Thoracic aorta (tissue), 2 donors: ENCODE measurements at regions not wholly inside any gene's neighbourhood (a gene's known extent, or its start where the extent isn't known, plus 50 kb on each side); places are given as distances from the start of the nearest gene placed in this dataset.

ENCODE experiments used
- ATAC-seq: fragments of 150-250 bp; one replicate; pipeline ENCODE4 v1.8.0; 2017; ENCODE audit warnings: low read depth; ENCODE audit not compliant: insufficient number of reproducible peaks, low FRiP score
- DNase-seq: peaks from one replicate; pipeline ENCODE4 v3.0.0-alpha.2; 2020; ENCODE audit warnings: low spot score
- H3K27ac ChIP-seq, 2 donors: fragments of 200-600 bp; sonication (generic); 1 replicate in 1 of 2; 2 replicates in 1 of 2; pipeline ENCODE4 v1.5.1; 2016; ENCODE audit warnings: mild to moderate bottlenecking in 2 of 2, moderate library complexity in 2 of 2
- H3K27me3 ChIP-seq: fragments of 200-600 bp; sonication (generic); replicated peaks from 2 replicates; pipeline ENCODE4 v1.6.0; 2016; ENCODE audit warnings: mild to moderate bottlenecking; ENCODE audit not compliant: insufficient read depth
- H3K36me3 ChIP-seq: fragments of 200-600 bp; sonication (generic); one replicate; pipeline ENCODE4 v1.5.1; 2016
- H3K4me1 ChIP-seq, 2 donors: fragments of 200-600 bp; sonication (generic); 1 replicate in 1 of 2; 2 replicates in 1 of 2; pipeline versions ENCODE4 v1.5.1 to v1.6.0; 2016; ENCODE audit warnings: low read depth in 2 of 2, mild to moderate bottlenecking in 1 of 2; ENCODE audit not compliant: control insufficient read depth in 1 of 2
- H3K4me3 ChIP-seq: fragments of 200-600 bp; sonication (generic); 2 replicates; pipeline ENCODE4 v1.5.1; 2016; ENCODE audit warnings: mild to moderate bottlenecking
- H3K9me3 ChIP-seq: fragments of 200-600 bp; sonication (generic); 2 replicates; pipeline ENCODE4 v1.5.1; 2016
- CTCF ChIP-seq: fragments of 200-600 bp; sonication (generic); IDR thresholded peaks from one replicate; pipeline ENCODE4 v1.5.1; 2019; ENCODE audit warnings: antibody characterized with exemption

DNA sequence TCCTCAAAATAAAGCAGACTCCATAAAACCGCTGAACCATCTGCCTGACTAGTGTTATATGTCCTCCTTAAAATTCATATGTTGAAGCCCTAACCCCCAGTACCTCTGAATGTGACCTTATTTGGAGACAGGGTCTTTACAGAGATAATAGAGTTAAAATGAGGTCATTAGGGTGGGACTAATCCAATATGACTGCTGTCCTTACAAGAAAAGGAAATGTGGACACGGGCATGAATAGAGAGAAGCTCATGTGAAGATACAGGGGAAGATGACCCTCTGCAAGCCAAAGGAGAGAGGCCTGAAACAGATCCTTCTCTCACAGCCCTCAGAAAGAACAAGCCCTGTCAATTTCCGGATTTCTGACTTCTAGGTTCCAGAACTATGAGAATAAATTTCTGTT is 82.0 kb upstream of the KLHL13 start:
- H3K27ac ChIP-seq, result no peak overlapping the region
- no peaks in the 10 kb centered on the region for H3K27me3 ChIP-seq
- H3K4me1 ChIP-seq, result no peaks in the 10 kb centered on the region
- DNase-seq (no peak), ATAC-seq (no peak)
- H3K36me3 ChIP-seq, result no peaks in the 10 kb centered on the region
- no peaks in the 10 kb centered on the region for H3K9me3 ChIP-seq
- no peak for TF ChIP-seq CTCF
- H3K4me3 ChIP-seq, result no peak overlapping the region

DNA sequence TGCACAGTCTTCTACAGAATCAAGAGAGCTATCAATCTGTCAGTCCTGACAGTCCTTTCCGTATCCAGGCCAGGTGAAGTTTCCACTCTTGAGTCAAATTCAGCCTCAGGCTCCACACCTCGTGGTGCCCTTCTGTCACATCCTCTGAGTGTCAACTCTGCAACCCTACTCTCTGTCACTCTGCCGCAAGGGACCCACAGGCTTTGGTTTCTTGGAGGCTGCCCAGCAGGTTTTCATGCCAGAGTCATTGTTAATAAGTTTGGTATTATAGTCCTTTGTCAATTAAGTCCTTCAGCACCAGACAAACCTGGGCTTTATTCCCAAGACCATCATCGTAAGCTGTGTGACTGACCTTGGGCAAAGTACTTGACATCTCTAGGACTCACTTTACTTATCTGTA is 83.4 kb upstream of the KLHL13 start:
- Histone ChIP-seq H3K36me3 (no peaks in the 10 kb centered on the region), H3K9me3 (no peaks in the 10 kb centered on the region), H3K27me3 (no peaks in the 10 kb centered on the region), H3K27ac (no peak overlapping the region), H3K4me1 (no peaks in the 10 kb centered on the region), H3K4me3 (no peak overlapping the region)
- ATAC-seq (no peak), DNase-seq (no peak)
- TF ChIP-seq CTCF, result no peak

DNA sequence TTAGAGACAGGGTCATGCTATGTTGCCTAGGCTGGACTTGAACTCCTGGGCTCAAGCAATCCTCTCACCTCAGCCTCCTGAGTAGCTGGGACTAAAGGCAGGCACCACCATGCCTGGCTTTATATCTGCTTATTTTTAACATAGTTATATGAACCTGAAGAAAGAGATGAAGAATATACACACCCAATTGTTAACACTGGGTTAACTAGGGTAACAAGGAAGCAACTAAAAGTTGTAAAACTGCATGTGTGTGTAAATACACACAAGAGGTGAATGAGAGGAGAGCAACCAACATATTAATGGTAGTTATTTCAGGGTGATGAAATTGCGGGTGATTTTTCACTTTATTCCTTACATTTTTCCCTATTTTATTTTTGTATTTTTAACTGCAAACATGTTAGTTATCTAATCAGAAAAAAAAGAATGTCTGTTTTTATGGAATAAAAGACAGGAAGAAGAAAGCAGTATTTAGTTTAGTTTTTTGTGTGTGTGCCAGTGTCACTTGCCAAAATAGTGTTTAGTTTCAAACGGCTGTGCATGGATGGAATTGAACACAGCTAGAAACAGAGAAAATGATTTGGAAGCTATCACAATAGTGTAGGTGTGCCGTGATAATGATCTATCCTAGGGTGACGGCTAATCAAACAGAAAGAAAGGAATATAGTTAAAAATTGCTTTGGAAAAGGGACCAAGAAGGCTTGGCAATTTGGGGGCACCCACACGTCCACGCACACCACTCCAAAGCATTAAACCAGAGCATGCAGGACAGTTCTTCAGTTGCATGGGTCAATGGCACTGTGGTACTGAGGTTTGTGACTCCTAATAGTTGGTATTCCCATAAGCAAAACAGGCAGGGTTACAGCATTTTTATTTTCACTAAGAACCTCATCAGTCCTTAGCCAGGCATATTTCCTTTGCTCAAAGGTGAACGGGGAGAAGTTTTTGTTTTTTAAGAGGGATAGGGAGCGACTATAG is 89.1 kb upstream of the KLHL13 start:
- H3K36me3 ChIP-seq, result no peaks in the 10 kb centered on the region
- DNase-seq (no peak), ATAC-seq (no peak)
- H3K4me1 ChIP-seq, result no peaks in the 10 kb centered on the region
- no peak for TF ChIP-seq CTCF
- no peak overlapping the region for H3K4me3 ChIP-seq
- no peaks in the 10 kb centered on the region for H3K27me3 ChIP-seq
- no peaks in the 10 kb centered on the region for H3K9me3 ChIP-seq
- no peak overlapping the region for H3K27ac ChIP-seq

DNA sequence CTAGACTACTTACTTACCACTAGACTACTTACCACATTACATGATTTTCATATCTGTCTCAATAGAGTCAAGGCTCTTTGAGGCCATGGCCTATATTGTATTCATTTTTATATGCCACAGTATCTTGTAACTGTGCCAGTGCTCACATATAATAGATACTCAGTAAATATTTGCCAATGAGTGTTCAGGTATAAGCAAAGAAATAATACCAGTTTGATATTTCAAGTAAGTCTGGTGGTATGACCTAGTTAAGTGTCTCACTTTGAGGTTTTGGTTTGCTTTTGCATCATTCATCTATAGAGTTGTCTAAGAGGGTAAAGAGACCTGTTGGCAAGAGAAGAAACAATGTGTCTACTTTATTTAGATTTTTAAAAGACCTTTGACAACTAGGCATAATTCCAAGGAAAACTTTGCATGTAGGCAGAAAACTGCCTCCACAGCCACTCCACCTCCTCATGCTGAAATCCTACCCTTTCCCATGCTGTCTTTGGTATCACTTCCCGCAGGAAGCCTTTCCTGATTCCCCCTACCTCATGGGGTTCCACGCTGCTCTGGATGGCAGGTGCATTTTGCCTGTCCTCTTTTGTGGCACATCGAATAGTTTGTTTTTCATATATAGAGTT is 91.3 kb upstream of the KLHL13 start:
- H3K27me3 ChIP-seq, result no peaks in the 10 kb centered on the region
- no peaks in the 10 kb centered on the region for H3K36me3 ChIP-seq
- no peak overlapping the region for H3K4me3 ChIP-seq
- H3K9me3 ChIP-seq, result no peaks in the 10 kb centered on the region
- H3K4me1 ChIP-seq, result no peaks in the 10 kb centered on the region
- ATAC-seq (no peak), DNase-seq (no peak)
- TF ChIP-seq CTCF, result no peak
- no peak overlapping the region for H3K27ac ChIP-seq

GRCh38 chrX:118208481-118208880 is 91.9 kb upstream of the KLHL13 start:
- TF ChIP-seq CTCF, result no peak
- Histone ChIP-seq H3K27me3 (no peaks in the 10 kb centered on the region), H3K4me3 (no peak overlapping the region), H3K9me3 (no peaks in the 10 kb centered on the region), H3K4me1 (no peaks in the 10 kb centered on the region), H3K36me3 (no peaks in the 10 kb centered on the region), H3K27ac (no peak overlapping the region)
- DNase-seq, result no peak
- ATAC-seq, result no peak
